ENCODE measurements at regions not wholly inside any gene's neighbourhood (a gene's known extent, or its start where the extent isn't known, plus 50 kb on each side); places are given as distances from the start of the nearest gene placed in this dataset.
A peak's percentile ranks its signal among the peaks of the same experiment; 100 is the strongest.

DNA sequence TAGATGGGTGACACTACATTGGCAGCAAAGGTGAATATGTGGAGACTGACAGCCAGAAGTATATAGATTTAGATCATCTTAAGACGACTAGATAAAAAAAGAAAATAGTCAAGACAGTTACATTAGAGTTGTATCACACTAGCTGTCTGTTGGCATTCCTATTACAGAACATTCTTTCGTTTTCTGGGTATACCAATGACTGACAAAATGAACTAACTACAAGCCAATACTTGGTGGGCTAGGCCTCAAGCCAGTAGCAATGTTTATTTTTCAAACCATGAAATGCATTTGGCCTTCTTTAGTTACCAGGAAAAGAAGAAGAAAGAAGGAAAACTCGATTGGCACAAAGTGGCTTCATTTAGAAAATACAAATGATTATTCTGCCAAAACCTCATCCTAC is 944.9 kb upstream of the ZEB2 start:
- Histone ChIP-seq H3K36me3 (ENCODE audit: control insufficient read depth, insufficient read depth, low read length) (no peaks in the 10 kb centered on the region), H3K4me3 (ENCODE audit: low read length) (no peak overlapping the region), H3K9me3 (replicated peaks; ENCODE audit: control insufficient read depth, low read depth, low read length) (no peaks in the 10 kb centered on the region), H3K27ac (ENCODE audit: low read length) (no peak overlapping the region), H3K27me3 (ENCODE audit: control insufficient read depth, insufficient read depth, low read length) (no peaks in the 10 kb centered on the region), H3K4me1 (ENCODE audit: control insufficient read depth, insufficient read depth, low read length) (no peaks in the 10 kb centered on the region)
- DNase-seq: no peak
- WGBS (ENCODE audit: insufficient coverage): no CpG with 5 or more reads among the region's 3 CpGs

DNA sequence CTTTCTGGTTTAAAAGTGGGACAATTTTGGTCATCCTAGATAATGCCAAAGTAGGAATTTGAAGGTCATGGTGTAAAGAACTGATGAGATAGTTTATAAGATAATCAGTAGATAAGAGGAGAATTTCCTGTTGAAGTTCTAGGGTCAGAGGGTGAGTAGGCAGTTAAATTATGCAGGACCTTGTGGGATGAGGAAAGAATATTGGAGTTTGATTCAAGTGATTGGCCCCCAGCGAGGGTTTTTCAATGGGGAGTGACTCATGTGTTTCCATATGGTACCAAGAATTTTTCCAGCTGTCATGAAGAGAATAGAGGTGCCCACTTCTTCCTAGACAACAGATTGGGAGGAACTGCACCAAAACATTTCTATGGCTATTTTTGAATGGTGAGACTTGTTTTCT is 940.2 kb upstream of the ZEB2 start:
- H3K9me3 ChIP-seq (replicated peaks; ENCODE audit: control insufficient read depth, low read depth, low read length): no peaks in the 10 kb centered on the region
- no peaks in the 10 kb centered on the region for H3K4me1 ChIP-seq (ENCODE audit: control insufficient read depth, insufficient read depth, low read length)
- no peak overlapping the region for H3K27ac ChIP-seq (ENCODE audit: low read length)
- H3K4me3 ChIP-seq (ENCODE audit: low read length): no peak overlapping the region
- WGBS (ENCODE audit: insufficient coverage): no CpG with 5 or more reads among the region's 1 CpG
- H3K36me3 ChIP-seq (ENCODE audit: control insufficient read depth, insufficient read depth, low read length): no peaks in the 10 kb centered on the region
- no peak for DNase-seq
- no peaks in the 10 kb centered on the region for H3K27me3 ChIP-seq (ENCODE audit: control insufficient read depth, insufficient read depth, low read length)

DNA sequence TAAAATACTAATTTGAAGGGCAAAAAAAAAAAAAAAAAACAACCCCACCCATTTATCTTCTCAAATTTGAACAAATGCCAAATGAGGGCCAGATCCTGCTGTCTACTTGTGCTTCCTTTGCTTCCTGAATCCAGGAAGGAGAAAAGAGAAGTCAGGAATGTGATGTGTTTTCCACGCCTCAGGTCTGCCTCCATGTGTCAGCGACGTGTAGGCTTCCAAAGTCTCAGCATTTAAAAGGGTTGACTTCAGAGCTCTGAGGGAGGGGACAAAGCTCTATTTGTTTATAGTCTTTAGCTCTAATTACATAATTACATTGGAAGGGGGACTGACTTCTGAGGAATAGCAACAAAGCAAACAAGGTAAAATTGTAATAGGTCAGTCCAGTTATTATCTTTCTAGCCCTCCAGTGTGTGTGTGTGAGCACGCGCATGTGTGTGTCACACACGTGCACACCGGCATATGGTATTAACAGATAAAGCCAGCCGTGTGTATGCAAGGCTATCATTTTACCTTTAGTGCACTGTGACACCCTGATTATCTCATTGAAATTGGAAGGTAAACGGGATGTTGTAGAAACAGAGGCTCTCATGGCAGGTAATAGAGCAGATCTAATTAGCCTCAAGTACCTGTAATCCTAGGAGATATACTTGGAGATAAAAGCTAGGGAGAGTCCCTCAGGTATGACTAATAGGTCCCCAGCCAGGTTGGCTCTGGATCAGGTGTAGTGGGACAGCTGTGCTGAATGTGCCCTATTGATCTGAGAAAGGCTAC is 911.4 kb upstream of the ZEB2 start:
- Histone ChIP-seq H3K36me3 (ENCODE audit: control insufficient read depth, insufficient read depth, low read length) (no peaks in the 10 kb centered on the region), H3K4me3 (ENCODE audit: low read length) (no peak overlapping the region), H3K27me3 (ENCODE audit: control insufficient read depth, insufficient read depth, low read length) (no peaks in the 10 kb centered on the region), H3K27ac (ENCODE audit: low read length) (no peak overlapping the region), H3K9me3 (replicated peaks; ENCODE audit: control insufficient read depth, low read depth, low read length) (no peaks in the 10 kb centered on the region), H3K4me1 (ENCODE audit: control insufficient read depth, insufficient read depth, low read length) (no peaks in the 10 kb centered on the region)
- peak; percentile 16 for DNase-seq
- 79% methylated on average over 4 of the region's 9 CpGs for WGBS (ENCODE audit: insufficient coverage)

DNA sequence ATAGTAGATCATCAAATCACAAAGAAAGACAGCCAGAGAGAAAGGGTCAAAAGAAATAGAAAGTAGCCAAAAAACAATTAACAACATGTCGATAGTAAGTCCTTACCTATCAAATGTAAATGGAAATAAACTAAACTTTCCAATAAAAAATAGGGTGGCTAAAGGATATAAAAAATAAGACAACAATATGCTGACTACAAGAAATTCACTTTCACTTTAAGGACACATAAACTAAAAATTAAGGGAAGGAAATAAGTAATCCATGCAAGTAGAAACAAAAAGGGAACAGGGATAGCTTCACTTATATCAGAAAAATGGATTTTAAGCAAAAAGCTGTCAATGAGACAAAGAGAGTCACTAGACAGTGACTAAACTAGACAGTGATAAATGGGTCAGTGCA is 903.9 kb upstream of the ZEB2 start:
- peaks cover 9% of the 10 kb centered on the region for H3K9me3 ChIP-seq (replicated peaks; ENCODE audit: control insufficient read depth, low read depth, low read length)
- H3K27ac ChIP-seq (ENCODE audit: low read length): no peak overlapping the region
- WGBS (ENCODE audit: insufficient coverage): no CpG with 5 or more reads among the region's 1 CpG
- H3K36me3 ChIP-seq (ENCODE audit: control insufficient read depth, insufficient read depth, low read length): no peaks in the 10 kb centered on the region
- DNase-seq: no peak
- no peaks in the 10 kb centered on the region for H3K4me1 ChIP-seq (ENCODE audit: control insufficient read depth, insufficient read depth, low read length)
- H3K27me3 ChIP-seq (ENCODE audit: control insufficient read depth, insufficient read depth, low read length): no peaks in the 10 kb centered on the region
- H3K4me3 ChIP-seq (ENCODE audit: low read length): no peak overlapping the region

DNA sequence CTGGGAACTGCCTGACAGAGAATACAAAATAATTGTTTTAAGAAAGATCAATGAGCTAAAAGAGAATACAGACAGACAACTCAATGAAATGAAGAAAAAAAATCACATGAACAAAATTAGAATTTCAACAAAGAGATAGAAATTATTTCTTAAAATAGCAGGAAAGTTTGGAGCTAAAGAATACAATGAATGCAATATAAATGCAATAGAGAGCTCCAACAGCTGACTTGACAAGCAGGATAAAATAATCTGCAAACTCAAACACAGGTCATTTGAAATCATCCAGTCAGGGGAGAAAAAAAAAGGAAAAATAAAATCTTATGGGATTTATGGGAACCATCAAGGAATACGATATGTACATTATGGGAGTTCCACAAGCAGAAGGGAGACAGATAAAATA is 902.7 kb upstream of the ZEB2 start:
- Histone ChIP-seq H3K27me3 (ENCODE audit: control insufficient read depth, insufficient read depth, low read length) (no peaks in the 10 kb centered on the region), H3K4me3 (ENCODE audit: low read length) (no peak overlapping the region), H3K27ac (ENCODE audit: low read length) (no peak overlapping the region), H3K36me3 (ENCODE audit: control insufficient read depth, insufficient read depth, low read length) (no peaks in the 10 kb centered on the region), H3K4me1 (ENCODE audit: control insufficient read depth, insufficient read depth, low read length) (no peaks in the 10 kb centered on the region), H3K9me3 (replicated peaks; ENCODE audit: control insufficient read depth, low read depth, low read length) (peaks cover 9% of the 10 kb centered on the region)
- no CpG with 5 or more reads among the region's 1 CpG for WGBS (ENCODE audit: insufficient coverage)
- no peak for DNase-seq

DNA sequence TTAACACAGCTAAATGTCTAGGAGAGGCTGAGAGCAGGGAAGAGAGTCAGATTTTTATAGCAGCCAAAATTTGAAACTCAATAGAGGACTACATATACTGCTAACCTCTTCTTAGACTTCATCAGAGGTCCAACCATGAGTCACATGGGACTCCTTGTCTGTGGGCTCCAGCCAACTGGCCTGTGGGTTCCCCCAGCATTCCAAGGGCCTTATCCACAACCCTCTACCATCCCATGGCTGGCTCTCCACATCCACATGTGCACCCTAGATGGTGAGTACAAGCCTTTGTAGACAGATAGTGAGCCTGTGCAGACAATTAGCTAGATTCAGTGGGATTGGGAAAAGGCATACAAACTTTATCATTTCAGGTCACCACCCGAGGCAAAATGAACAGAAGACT is 901.9 kb upstream of the ZEB2 start:
- no peak overlapping the region for H3K27ac ChIP-seq (ENCODE audit: low read length)
- H3K4me3 ChIP-seq (ENCODE audit: low read length): no peak overlapping the region
- H3K27me3 ChIP-seq (ENCODE audit: control insufficient read depth, insufficient read depth, low read length): no peaks in the 10 kb centered on the region
- peaks cover 9% of the 10 kb centered on the region for H3K9me3 ChIP-seq (replicated peaks; ENCODE audit: control insufficient read depth, low read depth, low read length)
- H3K36me3 ChIP-seq (ENCODE audit: control insufficient read depth, insufficient read depth, low read length): no peaks in the 10 kb centered on the region
- no peaks in the 10 kb centered on the region for H3K4me1 ChIP-seq (ENCODE audit: control insufficient read depth, insufficient read depth, low read length)
- no CpG with 5 or more reads among the region's 1 CpG for WGBS (ENCODE audit: insufficient coverage)
- DNase-seq: no peak

DNA sequence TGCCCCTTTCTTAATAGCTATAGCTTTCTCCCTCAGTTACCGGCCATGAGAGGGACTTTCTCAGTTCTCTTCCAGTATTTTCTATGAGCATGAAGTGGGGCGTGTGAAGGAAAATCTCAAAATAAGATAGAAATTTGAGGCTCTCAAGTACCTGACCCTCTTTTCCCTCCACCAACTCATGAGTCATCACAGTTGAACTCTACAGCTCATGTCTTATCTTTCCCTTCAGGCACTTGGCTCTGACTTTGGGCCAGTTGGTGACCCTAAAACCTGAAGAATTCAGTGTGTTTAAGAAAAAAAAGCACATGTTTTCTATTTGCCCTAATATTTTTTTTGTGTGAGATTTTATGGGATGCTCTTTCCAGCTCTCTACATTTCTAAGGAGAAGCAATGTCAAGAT is 896.7 kb upstream of the ZEB2 start:
- Histone ChIP-seq H3K27ac (ENCODE audit: low read length) (no peak overlapping the region), H3K36me3 (ENCODE audit: control insufficient read depth, insufficient read depth, low read length) (no peaks in the 10 kb centered on the region), H3K4me1 (ENCODE audit: control insufficient read depth, insufficient read depth, low read length) (no peaks in the 10 kb centered on the region), H3K9me3 (replicated peaks; ENCODE audit: control insufficient read depth, low read depth, low read length) (no peaks in the 10 kb centered on the region), H3K27me3 (ENCODE audit: control insufficient read depth, insufficient read depth, low read length) (no peaks in the 10 kb centered on the region), H3K4me3 (ENCODE audit: low read length) (no peak overlapping the region)
- WGBS (ENCODE audit: insufficient coverage): no CpG with 5 or more reads among the region's 2 CpGs
- no peak for DNase-seq

DNA sequence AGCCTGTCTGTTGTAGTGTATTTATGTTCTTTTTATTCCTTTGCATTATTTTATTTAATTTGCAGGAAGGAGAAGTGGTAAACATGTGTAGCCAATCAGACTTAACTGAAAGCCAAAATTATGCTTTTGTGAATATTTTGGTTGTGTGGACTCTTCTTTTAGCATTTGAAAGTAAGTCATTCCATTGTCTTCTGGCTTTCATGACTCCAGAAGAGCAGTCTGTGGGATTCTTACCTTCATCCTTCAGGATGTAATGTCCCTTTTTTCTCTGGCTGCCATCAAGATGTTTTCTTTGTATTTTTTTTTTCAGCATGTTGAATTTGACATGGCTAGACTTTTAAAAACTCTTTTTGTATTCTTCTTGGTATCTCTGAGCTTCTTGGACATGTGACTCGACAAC is 895.2 kb upstream of the ZEB2 start:
- Histone ChIP-seq H3K27ac (ENCODE audit: low read length) (no peak overlapping the region), H3K27me3 (ENCODE audit: control insufficient read depth, insufficient read depth, low read length) (no peaks in the 10 kb centered on the region), H3K4me1 (ENCODE audit: control insufficient read depth, insufficient read depth, low read length) (no peaks in the 10 kb centered on the region), H3K4me3 (ENCODE audit: low read length) (no peak overlapping the region), H3K9me3 (replicated peaks; ENCODE audit: control insufficient read depth, low read depth, low read length) (no peaks in the 10 kb centered on the region), H3K36me3 (ENCODE audit: control insufficient read depth, insufficient read depth, low read length) (no peaks in the 10 kb centered on the region)
- WGBS (ENCODE audit: insufficient coverage): no CpG with 5 or more reads among the region's 1 CpG
- no peak for DNase-seq

DNA sequence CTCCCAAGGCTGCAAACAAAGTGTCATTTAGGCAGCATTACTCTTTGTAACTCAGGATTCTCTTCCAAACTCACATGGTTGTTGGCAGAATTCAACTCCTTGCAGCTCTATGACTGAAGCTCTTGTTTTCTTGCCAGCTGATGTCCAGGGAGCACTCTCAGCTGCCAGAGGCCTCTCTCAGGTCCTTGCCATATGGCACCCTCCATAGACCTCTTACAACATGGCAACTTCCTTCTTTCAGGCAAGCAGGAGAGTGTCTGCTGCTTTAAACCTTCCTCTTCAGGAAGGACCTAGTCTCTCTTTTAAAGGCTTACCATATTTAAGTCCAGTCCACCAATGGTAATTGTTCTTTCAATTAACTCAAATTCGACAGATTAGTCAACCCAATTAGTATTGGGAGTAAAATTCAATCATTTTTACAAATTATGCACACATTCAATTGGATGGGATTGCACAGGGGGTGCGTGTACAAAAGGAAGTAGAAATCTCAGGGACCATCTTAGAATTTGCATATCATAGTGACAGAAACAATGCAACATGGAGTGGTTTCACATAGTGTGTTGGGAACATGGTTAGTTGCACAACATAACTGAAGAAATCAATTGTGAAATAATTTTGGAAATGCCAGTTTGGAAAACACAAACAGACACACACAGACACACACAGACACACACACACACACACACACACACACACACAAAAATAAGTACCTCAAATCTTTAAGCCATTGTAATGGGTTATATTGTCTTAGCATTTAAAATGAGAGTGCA is 893.5 kb upstream of the ZEB2 start:
- Histone ChIP-seq H3K27me3 (ENCODE audit: control insufficient read depth, insufficient read depth, low read length) (no peaks in the 10 kb centered on the region), H3K36me3 (ENCODE audit: control insufficient read depth, insufficient read depth, low read length) (no peaks in the 10 kb centered on the region), H3K27ac (ENCODE audit: low read length) (no peak overlapping the region), H3K4me3 (ENCODE audit: low read length) (no peak overlapping the region), H3K9me3 (replicated peaks; ENCODE audit: control insufficient read depth, low read depth, low read length) (no peaks in the 10 kb centered on the region), H3K4me1 (ENCODE audit: control insufficient read depth, insufficient read depth, low read length) (no peaks in the 10 kb centered on the region)
- WGBS (ENCODE audit: insufficient coverage): no CpG with 5 or more reads among the region's 2 CpGs
- no peak for DNase-seq

DNA sequence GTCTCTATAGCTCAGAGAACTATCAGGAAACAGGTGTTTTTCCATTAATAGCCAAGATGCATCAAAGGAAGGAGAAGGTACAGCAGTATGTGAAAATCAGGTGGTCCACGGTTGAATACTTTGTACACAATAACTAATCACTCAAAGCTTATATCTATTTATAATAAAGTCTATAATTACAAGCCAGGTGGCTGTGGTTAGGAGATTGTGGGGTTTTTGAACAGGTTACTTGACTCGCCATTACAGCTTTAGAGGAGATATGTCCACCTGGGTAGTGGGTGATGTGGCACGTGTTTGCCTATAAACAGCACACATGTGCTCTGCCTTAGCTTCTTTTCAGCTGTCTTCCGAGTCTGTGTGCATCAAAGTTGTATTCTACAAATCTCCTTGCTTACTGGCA is 892.2 kb upstream of the ZEB2 start:
- Histone ChIP-seq H3K27ac (ENCODE audit: low read length) (no peak overlapping the region), H3K9me3 (replicated peaks; ENCODE audit: control insufficient read depth, low read depth, low read length) (no peaks in the 10 kb centered on the region), H3K4me1 (ENCODE audit: control insufficient read depth, insufficient read depth, low read length) (no peaks in the 10 kb centered on the region), H3K27me3 (ENCODE audit: control insufficient read depth, insufficient read depth, low read length) (no peaks in the 10 kb centered on the region), H3K4me3 (ENCODE audit: low read length) (no peak overlapping the region), H3K36me3 (ENCODE audit: control insufficient read depth, insufficient read depth, low read length) (no peaks in the 10 kb centered on the region)
- no CpG with 5 or more reads among the region's 4 CpGs for WGBS (ENCODE audit: insufficient coverage)
- DNase-seq: no peak

All from muscle of leg (tissue), 3 donors.